Liver (tissue), 8 donors: ENCODE measurements at regions not wholly inside any gene's neighbourhood (a gene's known extent, or its start where the extent isn't known, plus 50 kb on each side); places are given as distances from the start of the nearest gene placed in this dataset.

Source experiments
- DNase-seq: peaks from one replicate; pipeline ENCODE4 v3.0.0-alpha.2; 2017; ENCODE audit warnings: low spot score
- H3K27ac ChIP-seq, 2 donors: one replicate each; pipeline ENCODE4 v1.7.0; 2013; ENCODE audit warnings: inconsistent platforms in 2 of 2, low read length in 2 of 2, control low read depth in 1 of 2, low read depth in 1 of 2, mild to moderate bottlenecking in 1 of 2
- H3K27me3 ChIP-seq, 4 donors: one replicate each; pipeline versions ENCODE4 v1.6.1 to v1.7.0; 2013; ENCODE audit warnings: low read length in 3 of 4, inconsistent platforms in 1 of 4, mild to moderate bottlenecking in 1 of 4, moderate library complexity in 1 of 4; ENCODE audit not compliant: control insufficient read depth in 4 of 4, insufficient read depth in 4 of 4
- H3K36me3 ChIP-seq, 4 donors: one replicate each; pipeline versions ENCODE4 v1.6.1 to v1.7.0; 2013; ENCODE audit warnings: low read length in 3 of 4, mild to moderate bottlenecking in 3 of 4, low read depth in 1 of 4, moderate library complexity in 1 of 4; ENCODE audit not compliant: control insufficient read depth in 4 of 4, insufficient read depth in 3 of 4
- H3K4me1 ChIP-seq, 4 donors: one replicate each; pipeline versions ENCODE4 v1.6.1 to v1.7.0; 2013; ENCODE audit warnings: low read length in 3 of 4, mild to moderate bottlenecking in 3 of 4, moderate library complexity in 1 of 4; ENCODE audit not compliant: control insufficient read depth in 4 of 4, insufficient read depth in 4 of 4
- H3K4me3 ChIP-seq, 3 donors: one replicate each; pipeline versions ENCODE4 v1.6.1 to v1.7.0; 2013; ENCODE audit warnings: low read length in 3 of 3, control low read depth in 1 of 3, low read depth in 1 of 3, mild to moderate bottlenecking in 1 of 3
- H3K9ac ChIP-seq, 2 donors: one replicate each; pipeline ENCODE4 v1.7.0; 2013; ENCODE audit warnings: low read length in 2 of 2, mild to moderate bottlenecking in 2 of 2, moderate library complexity in 2 of 2, control low read depth in 1 of 2, low read depth in 1 of 2
- H3K9me3 ChIP-seq, 4 donors: one replicate each; pipeline versions ENCODE4 v1.6.1 to v1.7.0; 2013; ENCODE audit warnings: low read length in 3 of 4; ENCODE audit not compliant: control insufficient read depth in 4 of 4
- EGR1 ChIP-seq, 2 donors: IDR thresholded peaks; 2 replicates each; pipeline ENCODE4 v1.6.1; 2016 to 2018; ENCODE audit warnings: antibody characterized with exemption in 2 of 2, low read depth in 2 of 2
- FOXA1 ChIP-seq: IDR thresholded peaks from 2 replicates; pipeline ENCODE4 v1.6.1; 2016; ENCODE audit warnings: antibody characterized with exemption
- FOXA2 ChIP-seq: IDR thresholded peaks from 2 replicates; pipeline ENCODE4 v1.6.1; 2016; ENCODE audit warnings: antibody characterized with exemption
- GABPA ChIP-seq, 2 donors: IDR thresholded peaks in 1 of 2; conservative IDR thresholded peaks in 1 of 2; 2 replicates each; pipeline ENCODE4 v1.6.1; 2016; ENCODE audit warnings: antibody characterized with exemption in 2 of 2, mild to moderate bottlenecking in 1 of 2, moderate library complexity in 1 of 2
- HNF4A ChIP-seq, 2 donors: conservative IDR thresholded peaks; 2 replicates each; pipeline ENCODE4 v1.6.1; 2016; ENCODE audit warnings: antibody characterized with exemption in 2 of 2, mild to moderate bottlenecking in 2 of 2
- HNF4G ChIP-seq: IDR thresholded peaks from 2 replicates; pipeline ENCODE4 v1.6.1; 2016; ENCODE audit warnings: antibody characterized with exemption
- JUND ChIP-seq, 2 donors: IDR thresholded peaks; 2 replicates each; pipeline ENCODE4 v1.6.1; 2016; ENCODE audit warnings: antibody characterized with exemption in 2 of 2
- MAX ChIP-seq: IDR thresholded peaks from 2 replicates; pipeline ENCODE4 v1.6.1; 2016; ENCODE audit warnings: antibody characterized with exemption
- NR2F2 ChIP-seq: IDR thresholded peaks from 2 replicates; pipeline ENCODE4 v1.6.1; 2016; ENCODE audit warnings: antibody characterized with exemption
- RAD21 ChIP-seq, 2 donors: IDR thresholded peaks; 2 replicates each; pipeline ENCODE4 v1.6.1; 2016; ENCODE audit warnings: antibody characterized with exemption in 2 of 2, mild to moderate bottlenecking in 2 of 2
- REST ChIP-seq: IDR thresholded peaks from 2 replicates; pipeline ENCODE4 v1.6.1; 2016; ENCODE audit warnings: antibody characterized with exemption, mild to moderate bottlenecking
- RXRA ChIP-seq, 2 donors: IDR thresholded peaks; 2 replicates each; pipeline ENCODE4 v1.6.1; 2017 to 2018; ENCODE audit warnings: antibody characterized with exemption in 2 of 2, mild to moderate bottlenecking in 1 of 2
- SP1 ChIP-seq: IDR thresholded peaks from 2 replicates; pipeline ENCODE4 v1.6.1; 2018; ENCODE audit warnings: antibody characterized with exemption, mild to moderate bottlenecking
- TAF1 ChIP-seq: conservative IDR thresholded peaks from 2 replicates; pipeline ENCODE4 v1.6.1; 2016; ENCODE audit warnings: antibody characterized with exemption, mild to moderate bottlenecking
- YY1 ChIP-seq: IDR thresholded peaks from 2 replicates; pipeline ENCODE4 v1.6.1; 2016; ENCODE audit warnings: antibody characterized with exemption, mild to moderate bottlenecking
- ZBTB33 ChIP-seq: IDR thresholded peaks from 2 replicates; pipeline ENCODE4 v1.6.1; 2016; ENCODE audit warnings: antibody characterized with exemption
- WGBS: extraction: QIAGEN DNeasy Blood & Tissue Kit; methylation state at CpG from one replicate; pipeline ENCODE4 v1.1.7; 2013; 5-methylcytosine and 5-hydroxymethylcytosine counted together
- TF ChIP-seq, protein P1 (sequence below): IDR thresholded peaks from 2 replicates; pipeline ENCODE4 v1.6.1; 2016; ENCODE audit warnings: antibody characterized with exemption
- TF ChIP-seq, protein P2 (sequence below): fragments of 150-350 bp; IDR thresholded peaks from 2 replicates; pipeline ENCODE4 v1.5.1; 2017; ENCODE audit warnings: improper control_type of control experiment, low read depth, low read length; ENCODE audit not compliant: missing input control
- donor health status: healthy.
- donor health status: healthy.
- donor health status: healthy.
- donor health status: healthy.
- donor health status: healthy.

DNA sequence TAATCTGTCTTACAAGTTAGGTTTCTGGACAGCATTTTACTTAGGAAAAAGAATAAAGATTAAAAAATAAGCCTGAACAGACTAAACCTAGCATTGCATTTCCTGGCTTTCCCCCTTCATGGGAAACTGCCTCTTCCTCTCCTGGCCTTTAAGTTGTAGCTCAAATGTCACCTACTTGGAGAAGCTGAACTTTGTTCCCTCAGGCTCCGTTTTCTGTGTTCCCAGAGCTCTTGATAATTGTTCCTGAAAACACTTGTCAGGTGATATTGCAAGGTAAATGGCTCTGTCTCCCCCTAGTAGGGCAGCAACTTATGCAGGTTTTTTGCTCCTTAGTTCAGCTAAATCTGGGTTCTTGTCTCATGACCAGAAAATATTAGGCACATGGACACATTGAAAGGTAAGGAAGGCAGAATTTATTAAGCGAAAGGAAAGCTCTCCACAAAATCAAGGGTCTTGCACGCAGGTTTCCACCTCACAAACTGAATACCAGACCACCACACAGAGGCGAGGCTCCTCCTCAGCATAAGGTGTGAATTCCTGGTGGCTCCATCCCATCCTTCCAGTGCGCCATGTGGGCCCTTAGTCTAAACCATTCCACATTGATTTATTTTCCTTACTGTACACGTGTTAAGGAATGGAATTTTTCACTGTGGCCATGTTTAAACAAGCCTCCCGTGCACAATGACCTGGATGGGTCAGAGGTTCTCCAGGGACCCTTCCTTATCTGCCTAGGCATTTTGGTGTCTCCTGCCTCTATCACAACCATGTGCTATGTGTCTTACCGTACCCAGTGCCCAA lies 229.3 kb downstream of the HNMT start:
- no peak for DNase-seq
- H3K4me1 ChIP-seq: no peaks in the 10 kb centered on the region
- no peak overlapping the region for H3K4me3 ChIP-seq
- TF ChIP-seq, protein P1, sequence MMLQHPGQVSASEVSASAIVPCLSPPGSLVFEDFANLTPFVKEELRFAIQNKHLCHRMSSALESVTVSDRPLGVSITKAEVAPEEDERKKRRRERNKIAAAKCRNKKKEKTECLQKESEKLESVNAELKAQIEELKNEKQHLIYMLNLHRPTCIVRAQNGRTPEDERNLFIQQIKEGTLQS: no peak
- TF ChIP-seq SP1 (no peak), NR2F2 (no peak), RXRA (IDR thresholded peaks at IDR 0.05) (no peak), HNF4G (no peak), TAF1 (no peak), GABPA (IDR thresholded peaks at IDR 0.05 in 1 of 2, conservative IDR thresholded peaks at IDR 0.05 in 1 of 2) (no peak), YY1 (no peak), RAD21 (IDR thresholded peaks at IDR 0.05) (no peak), ZBTB33 (no peak), EGR1 (IDR thresholded peaks at IDR 0.05; ENCODE audit: low read depth in 2 of 2) (no peak), MAX (no peak), REST (no peak), HNF4A (conservative IDR thresholded peaks at IDR 0.05) (no peak), FOXA2 (no peak), FOXA1 (no peak), JUND (IDR thresholded peaks at IDR 0.05) (no peak)
- TF ChIP-seq, protein P2, sequence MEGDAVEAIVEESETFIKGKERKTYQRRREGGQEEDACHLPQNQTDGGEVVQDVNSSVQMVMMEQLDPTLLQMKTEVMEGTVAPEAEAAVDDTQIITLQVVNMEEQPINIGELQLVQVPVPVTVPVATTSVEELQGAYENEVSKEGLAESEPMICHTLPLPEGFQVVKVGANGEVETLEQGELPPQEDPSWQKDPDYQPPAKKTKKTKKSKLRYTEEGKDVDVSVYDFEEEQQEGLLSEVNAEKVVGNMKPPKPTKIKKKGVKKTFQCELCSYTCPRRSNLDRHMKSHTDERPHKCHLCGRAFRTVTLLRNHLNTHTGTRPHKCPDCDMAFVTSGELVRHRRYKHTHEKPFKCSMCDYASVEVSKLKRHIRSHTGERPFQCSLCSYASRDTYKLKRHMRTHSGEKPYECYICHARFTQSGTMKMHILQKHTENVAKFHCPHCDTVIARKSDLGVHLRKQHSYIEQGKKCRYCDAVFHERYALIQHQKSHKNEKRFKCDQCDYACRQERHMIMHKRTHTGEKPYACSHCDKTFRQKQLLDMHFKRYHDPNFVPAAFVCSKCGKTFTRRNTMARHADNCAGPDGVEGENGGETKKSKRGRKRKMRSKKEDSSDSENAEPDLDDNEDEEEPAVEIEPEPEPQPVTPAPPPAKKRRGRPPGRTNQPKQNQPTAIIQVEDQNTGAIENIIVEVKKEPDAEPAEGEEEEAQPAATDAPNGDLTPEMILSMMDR: no peak
- 81% methylated on average over 8 of the region's 8 CpGs for WGBS
- no peaks in the 10 kb centered on the region for H3K27me3 ChIP-seq
- H3K27ac ChIP-seq: no peak overlapping the region
- H3K9ac ChIP-seq: no peak overlapping the region
- no peaks in the 10 kb centered on the region for H3K9me3 ChIP-seq
- no peaks in the 10 kb centered on the region for H3K36me3 ChIP-seq
